ENCODE measurements at regions not wholly inside any gene's neighbourhood (a gene's known extent, or its start where the extent isn't known, plus 50 kb on each side); places are given as distances from the start of the nearest gene placed in this dataset.
"Not testable (repeated sequence)": the region's sequence is repeated elsewhere in the genome, so short reads cannot be mapped to it uniquely, and the experiment has no call there.

DNA sequence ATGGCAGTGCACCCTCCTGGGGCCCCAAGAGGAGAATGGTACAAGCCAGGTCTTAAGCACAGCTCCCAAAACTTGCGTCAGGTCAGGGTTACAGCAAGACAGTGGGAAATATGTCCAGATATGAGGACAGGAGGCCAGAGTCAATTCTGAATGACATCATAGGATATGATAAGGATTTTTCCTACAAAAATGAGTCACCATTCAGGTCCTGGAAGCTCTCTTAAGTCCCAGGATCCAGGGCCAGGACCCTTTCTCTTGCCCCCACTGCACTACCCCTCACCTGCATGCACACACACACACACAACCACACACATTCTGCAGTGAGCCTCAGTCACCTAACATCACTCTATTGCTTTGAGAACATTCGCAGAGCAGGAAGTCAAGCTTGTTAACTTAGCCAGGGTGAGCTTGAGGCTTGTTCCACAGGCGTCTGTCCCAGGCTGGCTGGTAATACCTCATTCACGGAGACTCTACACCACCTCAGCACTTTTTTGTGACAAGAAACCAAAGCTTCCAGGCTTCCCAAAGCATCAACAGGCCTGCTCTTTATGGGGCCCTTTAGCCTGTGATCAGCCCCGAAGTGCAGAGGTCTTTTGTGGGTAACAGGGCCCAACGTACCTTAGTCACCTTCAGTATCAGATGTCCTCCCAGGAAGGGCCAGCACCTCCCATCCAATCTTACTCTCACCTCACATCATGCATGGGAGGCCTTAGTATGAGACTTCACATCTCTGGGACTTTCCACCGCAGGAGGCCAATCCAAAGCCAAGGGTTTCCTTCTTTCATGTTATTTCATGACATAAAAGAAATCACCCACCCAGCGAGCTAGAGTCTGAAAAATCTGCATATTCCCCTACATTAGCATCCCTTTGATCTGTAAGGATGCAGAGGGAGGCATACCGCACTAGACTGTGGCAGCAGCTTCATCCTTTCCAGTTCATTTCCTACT lies 74.0 kb upstream of the LIPC start:
- Mint-ChIP-seq H3K36me3 (ENCODE audit: low read depth) (no peaks in the 10 kb centered on the region), H3K27ac (peak overlapping the region; percentile 87), H3K4me3 (peak overlapping the region; percentile 16), H3K27me3 (no peaks in the 10 kb centered on the region), H3K4me1 (peaks cover 45% of the 10 kb centered on the region), H3K9me3 (no peaks in the 10 kb centered on the region)
- DNase-seq, result peak; percentile 83
- intact Hi-C loops (cut with micrococcal nuclease), result loop anchor here (1.0 to 5.0 kb wide), 4 partner anchors 26 to 574 kb away; partner anchors contain the start of gene MINDY2

DNA sequence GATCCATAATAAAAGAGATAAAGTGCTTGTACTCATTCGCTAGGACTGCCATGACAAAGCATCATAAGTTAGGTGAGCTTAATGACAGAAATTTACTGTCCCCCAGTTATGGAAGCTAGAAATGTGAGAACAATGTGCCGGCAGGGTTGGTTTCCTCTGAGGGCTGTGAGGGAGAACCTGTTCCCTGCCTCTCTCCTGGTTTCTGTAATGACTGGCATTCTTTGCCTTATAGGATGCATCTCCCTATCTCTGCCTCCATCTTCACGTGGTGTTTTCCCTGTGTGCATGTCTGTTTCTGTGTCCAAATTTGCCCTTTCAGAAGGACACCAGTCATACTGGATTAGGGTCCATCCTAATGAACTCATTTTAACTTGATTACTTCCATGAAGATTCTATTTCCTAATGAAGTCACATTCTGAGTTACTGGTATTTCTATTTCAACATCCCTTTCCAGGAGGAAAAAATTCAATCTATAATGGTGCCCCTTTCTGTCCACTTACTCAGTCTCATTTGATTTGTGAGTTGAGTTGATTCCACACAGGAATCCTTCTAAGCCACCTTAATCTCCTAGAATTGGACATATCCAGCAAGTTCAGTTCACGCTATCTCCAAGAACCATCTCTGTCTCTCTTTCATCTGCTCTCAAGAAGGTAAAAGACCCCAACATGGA lies 71.2 kb upstream of the LIPC start:
- no peak for DNase-seq
- no peak overlapping the region for H3K4me3 Mint-ChIP-seq
- H3K9me3 Mint-ChIP-seq, result peaks cover 5% of the 10 kb centered on the region
- H3K27me3 Mint-ChIP-seq, result no peaks in the 10 kb centered on the region
- no peak overlapping the region for H3K27ac Mint-ChIP-seq
- peaks cover 44% of the 10 kb centered on the region for H3K4me1 Mint-ChIP-seq
- intact Hi-C loops (cut with micrococcal nuclease), result no loop called here
- no peaks in the 10 kb centered on the region for H3K36me3 Mint-ChIP-seq (ENCODE audit: low read depth)

DNA sequence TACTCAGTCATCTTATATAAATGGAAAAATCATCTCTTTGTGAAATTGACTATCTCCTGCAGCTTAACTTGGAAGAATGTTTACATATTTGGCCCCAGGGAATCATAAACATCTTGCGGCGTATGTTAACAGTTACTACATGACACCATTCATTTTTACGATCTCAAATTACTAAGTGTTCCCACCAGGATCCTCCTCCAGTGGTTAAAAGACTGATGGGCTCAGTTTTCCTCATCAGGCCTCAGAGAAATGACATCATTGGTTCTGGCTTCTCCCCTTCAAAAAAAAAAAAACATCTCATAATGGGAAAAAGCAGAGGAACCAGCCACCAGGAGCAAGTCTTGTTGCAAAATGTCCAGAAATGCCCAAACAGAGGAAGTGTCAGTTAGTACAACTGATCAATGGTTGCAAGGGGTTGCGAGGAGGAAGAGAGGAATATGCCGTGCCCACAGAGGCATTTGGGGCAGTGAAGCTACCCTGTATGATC lies 70.5 kb upstream of the LIPC start:
- no peak overlapping the region for H3K27ac Mint-ChIP-seq
- peaks cover 38% of the 10 kb centered on the region for H3K4me1 Mint-ChIP-seq
- peaks cover 5% of the 10 kb centered on the region for H3K9me3 Mint-ChIP-seq
- intact Hi-C loops (cut with micrococcal nuclease), result no loop called here
- no peak for DNase-seq
- no peak overlapping the region for H3K4me3 Mint-ChIP-seq
- no peaks in the 10 kb centered on the region for H3K27me3 Mint-ChIP-seq
- no peaks in the 10 kb centered on the region for H3K36me3 Mint-ChIP-seq (ENCODE audit: low read depth)

DNA sequence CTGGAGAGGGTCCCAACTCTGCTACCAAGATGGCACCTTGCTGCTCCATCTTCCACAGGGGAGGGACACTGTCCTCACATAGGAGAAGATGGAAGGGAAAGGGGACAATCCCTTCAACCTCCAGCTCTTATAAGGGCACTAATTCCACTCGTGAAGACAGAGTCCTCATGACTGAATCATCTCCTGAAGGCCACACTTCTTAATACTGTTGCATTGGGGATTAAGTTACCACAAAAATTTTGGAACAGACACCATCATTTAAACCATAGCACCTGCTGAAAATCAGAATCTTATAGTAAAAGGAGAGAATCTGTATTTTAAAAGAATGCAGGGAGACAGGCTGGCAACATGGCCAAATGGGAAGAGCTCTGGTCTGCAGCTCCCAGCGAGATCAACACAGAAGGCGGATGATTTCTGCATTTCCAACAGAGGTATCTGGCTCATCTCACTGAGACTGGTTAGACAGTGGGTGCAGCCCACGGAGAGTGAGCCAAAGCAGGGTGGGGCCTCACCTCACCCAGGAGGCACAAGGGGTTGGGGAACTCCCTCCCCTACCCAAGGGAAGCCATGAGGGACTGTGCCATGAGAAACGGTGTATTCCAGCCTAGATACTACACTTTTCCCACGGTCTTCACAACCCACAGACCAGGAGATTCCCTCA lies 69.4 kb upstream of the LIPC start:
- no peak overlapping the region for H3K27ac Mint-ChIP-seq
- no peak for DNase-seq
- no peaks in the 10 kb centered on the region for H3K27me3 Mint-ChIP-seq
- intact Hi-C loops (cut with micrococcal nuclease), result no loop called here
- peaks cover 33% of the 10 kb centered on the region for H3K4me1 Mint-ChIP-seq
- H3K9me3 Mint-ChIP-seq, result peaks cover 5% of the 10 kb centered on the region
- peak overlapping the region; percentile 23 for H3K4me3 Mint-ChIP-seq
- no peaks in the 10 kb centered on the region for H3K36me3 Mint-ChIP-seq (ENCODE audit: low read depth)

DNA sequence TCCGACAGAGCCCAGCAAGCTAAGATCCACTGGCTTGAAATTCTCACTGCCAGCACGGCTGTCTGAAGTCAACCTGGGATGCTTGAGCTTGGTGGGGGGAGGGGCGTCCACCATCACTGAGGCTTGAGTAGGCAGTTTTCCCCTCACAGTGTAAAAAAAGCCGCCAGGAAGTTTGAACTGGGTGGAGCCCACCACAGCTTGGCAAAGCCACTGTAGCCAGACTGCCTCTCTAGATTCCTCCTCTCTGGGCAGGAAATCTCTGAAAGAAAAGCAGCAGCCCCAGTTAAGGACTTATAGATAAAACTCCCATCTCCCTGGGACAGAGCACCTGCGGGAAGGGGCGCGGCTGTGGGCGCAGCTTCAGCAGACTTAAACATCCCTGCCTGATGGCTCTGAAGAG lies 68.7 kb upstream of the LIPC start:
- H3K27me3 Mint-ChIP-seq; DNase-seq; H3K36me3 Mint-ChIP-seq (ENCODE audit: low read depth); H3K4me3 Mint-ChIP-seq; intact Hi-C loops (cut with micrococcal nuclease); H3K9me3 Mint-ChIP-seq; H3K27ac Mint-ChIP-seq: not testable (repeated sequence)
- H3K4me1 Mint-ChIP-seq, result peaks cover 27% of the 10 kb centered on the region

DNA sequence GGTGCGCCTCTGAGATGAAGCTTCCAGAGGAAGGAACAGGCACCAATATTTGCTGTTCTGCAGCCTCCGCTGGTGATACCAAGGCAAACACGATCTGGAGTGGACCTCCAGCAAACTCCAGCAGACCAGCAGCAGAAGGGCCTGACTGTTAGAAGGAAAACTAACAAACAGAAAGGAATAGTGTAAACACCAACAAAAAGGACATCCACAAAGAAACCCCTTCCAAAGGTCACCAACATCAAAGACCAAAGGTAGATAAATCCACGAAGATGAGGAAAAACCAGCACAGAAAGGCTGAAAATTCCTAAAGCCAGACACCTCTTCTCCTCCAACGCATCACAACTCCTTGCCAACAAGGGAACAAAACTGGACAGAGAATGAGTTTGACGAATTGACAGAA lies 68.1 kb upstream of the LIPC start:
- DNase-seq; H3K36me3 Mint-ChIP-seq (ENCODE audit: low read depth); intact Hi-C loops (cut with micrococcal nuclease); H3K4me3 Mint-ChIP-seq; H3K27me3 Mint-ChIP-seq; H3K27ac Mint-ChIP-seq: not testable (repeated sequence)
- Mint-ChIP-seq H3K4me1 (peaks cover 24% of the 10 kb centered on the region), H3K9me3 (peaks cover 10% of the 10 kb centered on the region)

DNA sequence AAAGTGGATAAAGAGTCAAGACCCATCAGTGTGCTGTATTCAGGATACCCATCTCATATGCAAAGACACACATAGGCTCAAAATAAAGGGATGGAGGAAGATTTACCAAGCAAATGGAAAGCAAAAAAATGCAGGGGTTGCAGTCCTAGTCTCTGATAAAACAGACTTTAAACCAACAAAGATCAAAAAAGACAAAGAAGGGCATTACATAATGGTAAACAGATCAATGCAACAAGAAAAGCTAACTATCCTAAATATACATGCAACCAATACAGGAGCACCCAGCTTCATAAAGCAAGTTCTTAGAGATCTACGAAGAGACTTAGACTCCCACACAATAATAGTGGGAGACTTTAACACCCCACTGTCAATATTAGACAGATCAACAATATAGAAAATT lies 66.7 kb upstream of the LIPC start:
- DNase-seq; H3K27me3 Mint-ChIP-seq; H3K4me3 Mint-ChIP-seq; H3K36me3 Mint-ChIP-seq (ENCODE audit: low read depth); intact Hi-C loops (cut with micrococcal nuclease); H3K27ac Mint-ChIP-seq: not testable (repeated sequence)
- H3K4me1 Mint-ChIP-seq, result peaks cover 26% of the 10 kb centered on the region
- H3K9me3 Mint-ChIP-seq, result peaks cover 13% of the 10 kb centered on the region

DNA sequence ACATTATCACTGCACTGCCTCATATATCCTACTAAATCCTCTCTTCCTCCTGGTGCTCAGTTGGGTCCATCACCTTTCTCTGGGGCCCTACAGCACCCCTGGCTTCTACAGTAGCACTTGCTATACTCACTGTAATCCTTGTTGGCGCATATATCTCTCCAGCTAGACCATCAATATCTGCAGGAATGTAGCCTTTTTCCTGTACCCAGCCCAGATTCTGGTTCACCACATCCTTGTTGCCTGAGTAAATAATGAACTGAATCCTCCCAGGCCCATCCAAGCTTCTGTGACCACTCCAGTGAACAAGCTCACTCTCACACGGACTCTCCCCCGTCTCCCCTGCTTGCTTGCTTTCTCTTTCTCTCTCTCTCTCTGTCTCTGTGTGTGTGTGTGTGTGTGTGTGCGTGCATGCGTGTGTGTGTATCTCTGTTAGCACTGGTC lies 62.5 kb upstream of the LIPC start:
- peaks cover 2% of the 10 kb centered on the region for H3K36me3 Mint-ChIP-seq (ENCODE audit: low read depth)
- H3K4me3 Mint-ChIP-seq, result peak overlapping the region; percentile 73
- intact Hi-C loops (cut with micrococcal nuclease), result no loop called here
- peaks cover 20% of the 10 kb centered on the region for H3K9me3 Mint-ChIP-seq
- H3K4me1 Mint-ChIP-seq, result peaks cover 14% of the 10 kb centered on the region
- peak overlapping the region; percentile 74 for H3K27ac Mint-ChIP-seq
- peak; percentile 90 for DNase-seq
- H3K27me3 Mint-ChIP-seq, result no peaks in the 10 kb centered on the region

DNA sequence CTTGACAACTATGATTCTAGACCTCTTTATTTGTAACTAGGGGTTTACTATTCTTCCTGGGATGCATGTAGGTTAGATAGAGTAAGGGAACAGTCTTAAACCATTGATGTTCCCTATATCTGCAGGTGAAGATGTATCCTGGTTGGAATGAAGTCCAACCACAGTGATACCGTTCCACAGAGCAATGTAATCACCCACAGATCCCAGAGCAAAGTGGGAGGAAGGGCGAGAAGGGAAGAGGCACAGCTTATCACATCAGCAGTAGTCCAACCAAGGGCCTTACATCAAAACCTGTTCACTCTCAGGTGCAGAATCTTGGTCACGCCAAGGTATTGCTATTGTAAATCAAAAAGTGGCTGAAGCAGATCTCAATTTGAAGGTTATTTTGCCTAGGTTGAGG lies 61.8 kb upstream of the LIPC start:
- H3K9me3 Mint-ChIP-seq, result peaks cover 18% of the 10 kb centered on the region

DNA sequence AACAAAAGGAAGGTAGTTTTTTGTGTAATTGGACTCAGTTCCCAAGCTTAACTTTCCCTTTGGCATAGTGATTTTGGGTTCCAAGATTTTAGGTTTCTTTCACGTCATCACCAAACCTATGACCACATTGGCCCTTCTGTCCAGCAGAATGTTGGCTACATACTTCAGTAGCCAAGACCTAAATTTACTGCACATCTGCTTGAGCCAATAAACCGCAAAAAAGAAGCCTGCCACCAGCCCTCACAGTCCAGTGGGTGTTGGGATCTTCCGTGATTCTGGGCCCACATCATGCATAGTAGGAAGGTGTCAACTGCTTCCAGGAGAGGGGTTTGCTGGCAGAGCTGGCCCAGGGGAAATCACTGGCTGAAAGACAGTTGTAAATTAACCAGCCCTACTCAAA lies 57.6 kb upstream of the LIPC start:
- H3K4me1 Mint-ChIP-seq, result peaks cover 15% of the 10 kb centered on the region
- DNase-seq, result no peak
- H3K27me3 Mint-ChIP-seq, result no peaks in the 10 kb centered on the region
- H3K27ac Mint-ChIP-seq, result no peak overlapping the region
- intact Hi-C loops (cut with micrococcal nuclease), result no loop called here
- peaks cover 18% of the 10 kb centered on the region for H3K9me3 Mint-ChIP-seq
- H3K4me3 Mint-ChIP-seq, result no peak overlapping the region
- peaks cover 5% of the 10 kb centered on the region for H3K36me3 Mint-ChIP-seq (ENCODE audit: low read depth)

More for the DNA sequence above, 61.8 kb upstream of the LIPC start:
- H3K27me3 Mint-ChIP-seq, result no peaks in the 10 kb centered on the region
- H3K4me3 Mint-ChIP-seq, result no peak overlapping the region
- peaks cover 2% of the 10 kb centered on the region for H3K36me3 Mint-ChIP-seq (ENCODE audit: low read depth)
- H3K4me1 Mint-ChIP-seq, result peaks cover 14% of the 10 kb centered on the region
- H3K27ac Mint-ChIP-seq, result no peak overlapping the region
- intact Hi-C loops (cut with micrococcal nuclease), result no loop called here
- DNase-seq, result no peak

DNA sequence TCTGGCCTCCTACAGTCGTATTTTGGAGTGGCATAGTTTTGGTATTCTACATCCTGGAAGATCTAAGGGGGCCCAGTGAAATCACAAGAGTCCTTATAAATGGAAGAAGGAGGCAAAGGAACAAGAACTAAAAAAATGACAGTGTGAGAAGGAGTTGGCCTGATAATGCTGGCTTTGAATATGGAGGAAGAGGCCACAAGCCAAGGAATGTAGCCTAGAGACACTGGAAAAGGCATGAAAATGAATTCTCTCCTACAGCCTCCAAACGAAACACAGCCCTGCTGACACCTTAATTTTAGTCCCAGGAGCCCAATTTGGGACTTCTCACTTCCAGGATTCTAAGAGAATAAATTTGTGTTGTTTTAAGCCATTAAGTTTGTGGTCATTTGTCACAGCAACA lies 54.6 kb upstream of the LIPC start:
- Mint-ChIP-seq H3K36me3 (ENCODE audit: low read depth) (peaks cover 2% of the 10 kb centered on the region), H3K9me3 (peaks cover 6% of the 10 kb centered on the region), H3K4me1 (peaks cover 9% of the 10 kb centered on the region), H3K27me3 (no peaks in the 10 kb centered on the region), H3K27ac (no peak overlapping the region), H3K4me3 (no peak overlapping the region)
- intact Hi-C loops (cut with micrococcal nuclease), result no loop called here
- DNase-seq, result no peak

DNA sequence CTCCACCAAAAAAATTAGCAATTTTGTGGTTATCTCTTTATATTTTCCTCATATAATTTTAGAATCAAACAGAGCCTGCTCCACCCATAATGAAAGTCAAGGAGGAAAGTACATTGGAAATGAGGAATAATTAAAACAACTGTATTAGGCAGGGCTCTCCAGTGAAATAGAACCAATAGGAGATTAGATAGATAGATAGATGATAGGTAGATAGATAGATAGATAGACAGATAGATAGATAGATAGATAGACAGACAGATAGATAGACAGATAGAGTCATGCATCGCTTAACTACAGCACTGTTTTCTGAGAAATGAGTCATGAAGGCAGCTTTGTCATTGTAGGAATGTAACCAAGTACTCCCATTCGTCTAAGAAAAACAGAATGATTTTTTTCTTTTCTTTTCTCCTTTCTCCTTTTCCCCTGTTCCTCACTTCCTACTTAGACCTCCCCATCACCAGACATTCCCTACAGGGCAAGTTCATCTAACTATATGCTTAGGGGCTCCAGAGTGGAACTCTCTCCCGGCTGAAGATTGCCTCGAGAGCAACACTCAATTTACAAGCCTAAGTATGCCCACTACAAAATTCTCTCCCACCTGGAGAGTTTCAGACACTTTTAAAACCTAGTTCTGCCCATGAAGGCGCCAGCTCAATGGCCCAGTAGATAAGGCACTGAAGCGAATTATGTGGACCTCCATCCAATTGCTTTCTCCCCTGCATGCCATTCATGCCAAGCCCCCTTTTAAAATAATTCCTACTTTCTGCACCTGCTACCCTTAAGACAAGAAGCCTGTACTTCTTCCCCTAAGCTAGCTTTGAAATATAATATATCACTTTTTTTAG lies 53.3 kb upstream of the LIPC start:
- DNase-seq, result no peak
- peaks cover 6% of the 10 kb centered on the region for H3K9me3 Mint-ChIP-seq
- no peak overlapping the region for H3K4me3 Mint-ChIP-seq
- intact Hi-C loops (cut with micrococcal nuclease), result no loop called here
- H3K4me1 Mint-ChIP-seq, result peaks cover 10% of the 10 kb centered on the region
- H3K27me3 Mint-ChIP-seq, result no peaks in the 10 kb centered on the region
- peaks cover 2% of the 10 kb centered on the region for H3K36me3 Mint-ChIP-seq (ENCODE audit: low read depth)
- H3K27ac Mint-ChIP-seq, result no peak overlapping the region

DNA sequence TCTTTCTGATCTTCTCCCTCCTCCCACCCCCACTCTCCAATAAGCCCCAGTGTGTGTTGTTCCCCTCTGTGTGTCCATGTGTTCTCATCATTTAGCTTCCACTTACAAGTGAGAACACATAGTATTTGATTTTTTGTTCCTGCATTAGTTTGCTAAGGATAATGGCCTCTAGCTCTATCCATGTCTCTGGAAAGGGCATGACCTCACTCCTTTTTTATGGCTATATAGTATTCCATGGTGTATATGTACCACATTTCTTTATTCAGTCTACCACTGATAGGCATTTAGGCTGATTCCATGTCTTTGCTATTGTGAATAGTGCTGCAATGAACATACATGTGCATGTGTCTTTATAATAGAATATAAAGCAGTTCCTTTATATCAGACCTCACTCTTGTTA lies 52.3 kb upstream of the LIPC start:
- DNase-seq; H3K27me3 Mint-ChIP-seq; intact Hi-C loops (cut with micrococcal nuclease); H3K36me3 Mint-ChIP-seq (ENCODE audit: low read depth); H3K27ac Mint-ChIP-seq; H3K4me3 Mint-ChIP-seq: not testable (repeated sequence)
- peaks cover 19% of the 10 kb centered on the region for H3K4me1 Mint-ChIP-seq
- H3K9me3 Mint-ChIP-seq, result peaks cover 13% of the 10 kb centered on the region

Data from activated CD4-positive, alpha-beta T cell treated with anti-CD3 and anti-CD28 coated beads, Interleukin-2, amount 10 ng/mL, durations not matched to agents 24 days and 14 days (primary cell).